SKM-1 (cell line): ENCODE measurements at regions not wholly inside any gene's neighbourhood (a gene's known extent, or its start where the extent isn't known, plus 50 kb on each side); places are given as distances from the start of the nearest gene placed in this dataset.

ENCODE experiments used
- DNase-seq: peaks from one replicate; lab custom pipeline; 2025; ENCODE audit not compliant: unreplicated experiment; lab: John Stamatoyannopoulos, UW

- DNase-seq = no peak
Observed at GRCh38 chr1:232452117-232452516, 177.8 kb downstream of the SIPA1L2 start.

- no peak for DNase-seq
Observed at GRCh38 chr1:232451506-232451905, 178.4 kb downstream of the SIPA1L2 start.

GRCh38 chr1:232450615-232451014 lies 179.3 kb downstream of the SIPA1L2 start:
- no peak for DNase-seq

- no peak for DNase-seq
Observed at GRCh38 chr1:232447125-232447524, 182.8 kb downstream of the SIPA1L2 start.

GRCh38 chr1:232445361-232446106 lies 184.4 kb downstream of the SIPA1L2 start:
- DNase-seq = no peak

GRCh38 chr1:232443372-232443771 lies 186.6 kb downstream of the SIPA1L2 start:
- no peak for DNase-seq

GRCh38 chr1:232441036-232441411 lies 188.9 kb downstream of the SIPA1L2 start:
- no peak for DNase-seq

- DNase-seq = no peak
Observed at GRCh38 chr1:232440325-232441035, 189.5 kb downstream of the SIPA1L2 start.

- DNase-seq = no peak
Observed at GRCh38 chr1:232439011-232439410, 190.9 kb downstream of the SIPA1L2 start.

- DNase-seq = no peak
Observed at GRCh38 chr1:232438476-232438875, 191.5 kb downstream of the SIPA1L2 start.

- no peak for DNase-seq
Observed at GRCh38 chr1:232437510-232437909, 192.4 kb downstream of the SIPA1L2 start.

GRCh38 chr1:232435729-232436128 lies 194.2 kb downstream of the SIPA1L2 start:
- no peak for DNase-seq

- no peak for DNase-seq
Observed at GRCh38 chr1:232432313-232432712, 197.6 kb downstream of the SIPA1L2 start.

- no peak for DNase-seq
Observed at GRCh38 chr1:232431748-232432147, 198.2 kb downstream of the SIPA1L2 start.

- no peak for DNase-seq
Observed at GRCh38 chr1:232431326-232431725, 198.6 kb downstream of the SIPA1L2 start.

- no peak for DNase-seq
Observed at GRCh38 chr1:232430467-232430866, 199.5 kb downstream of the SIPA1L2 start.

GRCh38 chr1:232428786-232429530 lies 201.0 kb downstream of the SIPA1L2 start:
- no peak for DNase-seq

- no peak for DNase-seq
Observed at GRCh38 chr1:232428036-232428645, 201.8 kb downstream of the SIPA1L2 start.

- no peak for DNase-seq
Observed at GRCh38 chr1:232426801-232427200, 203.1 kb downstream of the SIPA1L2 start.

- DNase-seq = no peak
Observed at GRCh38 chr1:232425421-232425820, 204.5 kb downstream of the SIPA1L2 start.

GRCh38 chr1:232423591-232423990 lies 206.3 kb downstream of the SIPA1L2 start:
- no peak for DNase-seq
